BE2C (cell line): ENCODE measurements at regions not wholly inside any gene's neighbourhood (a gene's known extent, or its start where the extent isn't known, plus 50 kb on each side); places are given as distances from the start of the nearest gene placed in this dataset.

Experiments used
- DNase-seq: peaks from one replicate; pipeline ENCODE4 v3.0.0-alpha.2; 2020
- H3K27me3 ChIP-seq: fragments of 250-450 bp; sonication (Bioruptor Pico); 2 replicates; pipeline ENCODE4 v1.5.1; 2020; ENCODE audit warnings: mild to moderate bottlenecking
- H3K36me3 ChIP-seq: fragments of 250-450 bp; sonication (Bioruptor Pico); 2 replicates; pipeline ENCODE4 v1.5.1; 2020; ENCODE audit warnings: mild to moderate bottlenecking
- H3K4me1 ChIP-seq: fragments of 250-450 bp; sonication (Bioruptor Pico); 2 replicates; pipeline ENCODE4 v1.5.1; 2020
- H3K4me3 ChIP-seq: 2 replicates; pipeline ENCODE4 v1.5.1; 2011; ENCODE audit warnings: low read depth, low read length
- H3K9me3 ChIP-seq: fragments of 250-450 bp; sonication (Bioruptor Pico); 2 replicates; pipeline ENCODE4 v1.5.1; 2020
- CTCF ChIP-seq: IDR thresholded peaks from 2 replicates; pipeline ENCODE4 v1.5.1; 2012; ENCODE audit warnings: mild to moderate bottlenecking, low read depth, low read length

GRCh38 chr6:14913931-14914330 lies 331.9 kb upstream of the JARID2 start:
- H3K36me3 ChIP-seq = no peaks in the 10 kb centered on the region
- no peaks in the 10 kb centered on the region for H3K4me1 ChIP-seq
- H3K9me3 ChIP-seq = no peaks in the 10 kb centered on the region
- no peak for DNase-seq
- no peak overlapping the region for H3K4me3 ChIP-seq
- no peak for TF ChIP-seq CTCF
- H3K27me3 ChIP-seq = no peaks in the 10 kb centered on the region

DNA sequence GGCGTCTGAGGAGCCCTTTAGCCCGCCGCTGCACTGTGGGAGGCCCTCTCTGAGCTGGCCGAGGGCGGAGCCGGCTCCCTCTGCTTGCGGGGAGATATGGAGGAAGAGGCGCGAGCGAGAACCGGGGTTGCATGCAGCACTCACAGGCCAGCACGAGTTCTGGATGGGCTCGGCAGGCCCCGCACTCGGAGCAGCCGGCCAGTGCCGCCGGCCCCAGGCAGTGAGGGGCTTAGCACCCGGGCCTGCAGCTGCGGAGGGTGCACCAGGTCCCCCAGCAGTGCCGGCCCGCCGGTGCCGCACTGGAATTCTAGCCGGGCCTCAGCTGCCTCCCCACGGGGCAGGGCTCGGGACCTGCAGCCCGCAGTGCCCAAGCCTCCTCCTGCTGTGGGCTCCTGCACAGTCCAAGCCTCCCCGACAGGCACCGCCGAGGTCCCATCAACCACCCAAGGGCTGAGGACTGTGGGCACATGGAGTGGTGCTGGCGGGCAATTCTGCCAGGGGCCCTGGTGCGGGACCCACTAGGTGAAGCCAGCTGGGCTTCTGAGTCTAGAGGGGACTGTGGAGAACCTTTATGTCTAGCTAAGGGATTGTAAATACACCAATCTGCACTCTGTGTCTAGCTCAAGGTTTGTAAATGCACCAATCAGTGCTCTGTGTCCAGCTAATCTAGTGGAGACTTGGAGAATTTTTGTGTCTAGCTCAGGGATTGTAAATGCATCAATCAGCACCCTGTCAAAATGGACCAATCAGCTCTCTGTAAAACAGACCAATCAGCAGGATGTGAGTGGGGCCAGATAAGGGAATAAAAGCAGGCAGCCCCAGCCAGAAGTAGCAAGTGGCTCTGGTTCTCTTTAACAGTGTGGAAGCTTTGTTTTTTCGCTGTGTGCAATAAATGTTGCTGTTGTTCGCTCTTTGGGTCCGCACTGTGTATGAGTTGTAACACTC lies 329.7 kb upstream of the JARID2 start:
- Histone ChIP-seq H3K36me3 (no peaks in the 10 kb centered on the region), H3K27me3 (no peaks in the 10 kb centered on the region), H3K4me1 (no peaks in the 10 kb centered on the region), H3K9me3 (no peaks in the 10 kb centered on the region), H3K4me3 (no peak overlapping the region)
- no peak for TF ChIP-seq CTCF
- DNase-seq = no peak

DNA sequence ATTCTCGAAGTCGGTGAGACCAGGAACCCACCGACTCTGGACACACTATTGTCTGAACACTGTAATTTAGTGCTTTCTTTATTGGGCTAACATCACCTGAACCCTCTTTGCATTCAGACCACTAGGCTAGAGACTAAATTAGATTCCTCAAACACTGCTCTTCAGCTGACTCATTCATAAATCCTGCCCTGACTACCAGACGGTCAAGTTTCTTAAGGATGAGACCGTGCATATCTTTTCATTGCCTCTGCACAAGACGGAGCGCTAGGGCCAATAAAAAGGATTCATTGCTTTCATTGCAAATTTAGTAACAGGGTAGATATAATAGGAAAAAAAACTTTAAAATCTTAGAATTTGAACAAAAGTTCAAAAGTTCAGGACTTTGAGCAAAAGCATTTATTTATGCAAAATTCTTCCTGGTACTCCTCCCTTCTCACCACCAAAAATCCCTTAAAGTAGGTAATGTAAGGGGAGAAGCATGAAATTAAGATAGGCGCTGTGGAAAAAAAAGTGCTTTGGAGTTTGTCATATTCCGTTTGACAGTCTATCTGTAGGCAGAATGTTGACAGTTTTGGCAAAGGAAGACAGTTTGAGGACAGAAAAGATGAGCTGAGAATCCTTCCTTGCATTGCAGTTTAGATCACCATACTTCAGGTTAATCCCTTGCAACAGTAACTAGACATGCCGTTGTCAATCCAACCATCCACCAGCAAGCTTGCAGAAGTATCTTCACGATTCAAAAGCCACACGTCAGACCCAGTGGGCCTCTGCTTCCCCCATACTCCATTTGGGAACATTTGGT lies 328.6 kb upstream of the JARID2 start:
- Histone ChIP-seq H3K9me3 (no peaks in the 10 kb centered on the region), H3K4me3 (no peak overlapping the region), H3K36me3 (no peaks in the 10 kb centered on the region), H3K27me3 (no peaks in the 10 kb centered on the region), H3K4me1 (no peaks in the 10 kb centered on the region)
- no peak for DNase-seq
- TF ChIP-seq CTCF = no peak

DNA sequence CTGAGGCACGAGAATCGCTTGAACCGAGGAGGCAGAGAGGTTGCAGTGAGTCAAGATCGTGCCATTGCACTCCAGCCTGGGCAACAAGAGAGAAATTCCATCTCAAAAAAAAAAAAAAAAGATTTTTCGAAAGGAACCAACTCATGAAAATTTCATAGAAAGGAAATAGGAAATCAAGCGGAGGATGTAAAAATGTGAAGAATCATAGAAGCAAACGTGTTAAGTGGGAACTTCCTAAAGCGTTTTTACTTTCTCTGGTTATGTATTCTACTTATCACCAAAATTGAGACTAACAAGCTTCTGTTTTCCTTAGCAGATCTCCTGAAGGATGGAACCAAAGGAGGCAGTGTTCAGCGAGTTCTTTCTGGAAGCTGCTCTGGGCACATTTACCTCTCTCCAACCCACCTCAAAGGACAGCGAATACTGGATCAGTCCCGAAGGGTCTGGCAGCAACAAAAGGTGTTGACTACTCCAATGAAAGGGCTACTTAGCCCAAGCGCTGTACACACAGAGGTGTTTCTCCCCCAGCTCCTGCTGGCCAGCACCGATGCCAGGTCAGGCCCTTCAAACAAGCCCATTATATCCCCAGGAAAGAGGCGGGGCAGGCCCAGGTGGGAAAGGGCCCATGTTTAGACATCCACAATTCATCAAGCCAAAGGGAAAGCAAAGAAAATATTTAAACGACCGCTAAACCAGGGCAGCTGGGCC lies 327.5 kb upstream of the JARID2 start:
- H3K4me1 ChIP-seq = no peaks in the 10 kb centered on the region; the same call in 1 of the 2 replicates
- H3K27me3 ChIP-seq = no peaks in the 10 kb centered on the region
- no peaks in the 10 kb centered on the region for H3K36me3 ChIP-seq
- no peak for DNase-seq
- H3K4me3 ChIP-seq = no peak overlapping the region
- no peaks in the 10 kb centered on the region for H3K9me3 ChIP-seq
- TF ChIP-seq CTCF = no peak

GRCh38 chr6:14919038-14919670 lies 326.7 kb upstream of the JARID2 start:
- H3K36me3 ChIP-seq = no peaks in the 10 kb centered on the region
- H3K4me1 ChIP-seq = no peaks in the 10 kb centered on the region; the same call in 1 of the 2 replicates
- TF ChIP-seq CTCF = no peak
- H3K4me3 ChIP-seq = no peak overlapping the region
- no peak for DNase-seq
- H3K27me3 ChIP-seq = no peaks in the 10 kb centered on the region
- no peaks in the 10 kb centered on the region for H3K9me3 ChIP-seq
